Islet of Langerhans (tissue), 1 donor: ENCODE measurements at regions not wholly inside any gene's neighbourhood (a gene's known extent, or its start where the extent isn't known, plus 50 kb on each side); places are given as distances from the start of the nearest gene placed in this dataset.

ENCODE experiments used
- FAIRE-seq: peaks from one replicate; lab custom pipeline; 2011; peaks lifted over from hg19 to GRCh38; lab: Jason Lieb, UNC

GRCh38 chr18:8538935-8539334 is 70.3 kb upstream of the RAB12 start:
- FAIRE-seq: no peak

GRCh38 chr18:8546677-8547076 is 62.6 kb upstream of the RAB12 start:
- no peak for FAIRE-seq

- no peak for FAIRE-seq
These were observed 61.1 kb upstream of the RAB12 start for GRCh38 chr18:8548186-8548585.

GRCh38 chr18:8549254-8549757 is 59.9 kb upstream of the RAB12 start:
- no peak for FAIRE-seq

GRCh38 chr18:8552151-8552550 is 57.1 kb upstream of the RAB12 start:
- FAIRE-seq: no peak

GRCh38 chr18:8554354-8554753 is 54.9 kb upstream of the RAB12 start:
- no peak for FAIRE-seq

GRCh38 chr18:8556424-8556823 is 52.8 kb upstream of the RAB12 start:
- FAIRE-seq: no peak
